ENCODE measurements at regions not wholly inside any gene's neighbourhood (a gene's known extent, or its start where the extent isn't known, plus 50 kb on each side); places are given as distances from the start of the nearest gene placed in this dataset.
"Not testable (repeated sequence)": the region's sequence is repeated elsewhere in the genome, so short reads cannot be mapped to it uniquely, and the experiment has no call there.

DNA sequence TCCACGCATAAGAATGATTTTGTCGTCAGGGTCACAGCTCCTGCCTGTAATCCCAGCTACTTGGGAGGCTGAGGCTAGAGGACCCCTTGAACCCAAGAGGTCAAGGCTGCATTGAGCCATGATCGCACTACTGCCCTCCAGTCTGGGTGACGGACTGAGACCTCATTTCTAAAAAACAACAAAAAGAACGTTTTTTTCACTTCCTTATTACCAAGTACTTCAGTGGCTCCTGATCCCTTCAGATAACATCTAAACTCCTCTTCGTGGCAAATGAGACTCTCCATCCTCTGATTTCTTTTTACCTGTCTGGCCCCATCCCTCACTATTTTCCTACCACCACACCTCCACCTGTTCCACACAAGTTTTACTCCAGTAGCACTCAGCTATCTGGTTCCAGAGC is 105.4 kb upstream of the TLK1 start:
- DNase-seq, result no peak

- not testable (repeated sequence) for DNase-seq
Measured at GRCh38 chr2:171261529-171261928, 100.8 kb upstream of the TLK1 start.

GRCh38 chr2:171260471-171261424 is 100.1 kb upstream of the TLK1 start:
- DNase-seq, result peak; percentile 15

- DNase-seq, result no peak
Measured at GRCh38 chr2:171254666-171255065, 94.0 kb upstream of the TLK1 start.

DNA sequence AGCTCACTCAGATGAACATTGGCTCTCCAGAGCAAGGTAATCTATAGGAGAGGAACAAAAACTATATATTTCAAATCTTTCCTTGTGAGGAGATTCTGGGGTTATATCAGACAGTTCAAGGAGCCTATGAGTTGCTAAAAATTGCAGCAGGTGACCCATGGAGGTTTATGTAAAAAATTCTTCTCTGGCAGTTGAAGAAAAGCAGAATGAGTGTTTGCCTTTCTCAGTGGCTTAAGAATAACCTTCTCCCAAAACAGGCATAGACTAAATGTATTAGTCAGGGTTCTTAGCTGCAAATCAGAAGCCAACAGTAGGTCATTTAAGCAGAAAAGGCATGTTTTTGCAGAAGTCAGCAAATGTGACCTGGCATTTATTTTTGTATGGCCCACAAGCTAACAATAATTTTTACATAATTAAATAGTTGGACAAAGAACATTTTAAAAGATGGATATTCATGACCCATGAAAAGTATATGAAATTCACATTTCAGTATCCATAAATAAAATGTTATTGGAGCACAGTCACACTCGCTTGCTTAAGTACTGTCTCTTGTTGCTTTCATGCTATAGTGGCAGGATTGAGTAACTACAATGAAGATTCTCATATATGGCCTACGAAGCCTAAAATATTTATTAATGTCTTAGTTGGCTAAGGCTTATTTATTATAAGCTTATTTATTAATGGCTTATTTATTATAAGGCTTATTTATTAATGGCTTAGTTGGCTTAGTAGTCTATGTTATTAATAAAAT is 93.4 kb upstream of the TLK1 start:
- no peak for DNase-seq

GRCh38 chr2:171253279-171253678 is 92.6 kb upstream of the TLK1 start:
- DNase-seq, result no peak

- no peak for DNase-seq
Measured at GRCh38 chr2:171249689-171250088, 89.0 kb upstream of the TLK1 start.

DNA sequence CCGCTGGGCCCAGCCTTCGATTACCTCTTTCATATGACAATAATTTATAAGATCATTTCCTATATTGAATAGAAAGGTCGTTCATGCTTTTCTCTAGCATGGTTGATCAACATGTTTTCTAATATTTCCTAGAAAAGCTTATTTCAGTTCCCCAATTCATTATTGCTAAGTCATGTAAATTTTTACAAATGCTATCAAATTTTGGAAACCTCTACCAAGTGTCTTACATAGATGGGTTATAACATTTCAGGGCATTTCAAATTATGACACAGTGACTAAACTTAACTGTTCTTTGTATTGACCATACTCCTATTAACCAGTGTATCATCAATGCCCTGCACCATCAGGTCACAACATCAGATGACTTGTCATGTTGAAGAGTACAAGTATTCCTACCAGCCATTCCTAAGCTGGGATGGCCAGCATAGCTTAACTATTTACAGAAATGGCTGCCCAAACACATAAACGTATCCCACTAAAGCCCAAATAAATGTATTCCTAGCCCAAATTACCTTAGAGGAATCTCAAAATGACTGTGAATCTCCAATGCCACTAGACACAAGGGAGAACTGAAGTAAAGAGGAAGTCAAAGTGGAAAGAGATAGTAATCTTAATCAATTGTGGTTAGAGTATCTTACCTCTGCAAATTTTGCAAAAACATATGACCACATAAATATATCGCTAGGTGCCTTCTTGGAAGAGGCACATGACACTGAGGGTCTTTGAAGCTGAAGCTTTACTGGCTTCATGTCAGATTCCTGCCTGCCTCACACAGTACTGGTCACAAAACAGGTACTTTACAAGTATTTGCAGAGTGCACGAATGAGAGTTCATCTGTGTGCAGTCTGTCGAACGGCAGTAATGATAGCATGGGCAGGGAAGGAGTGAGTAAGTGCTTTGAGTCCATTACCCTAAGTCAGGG is 87.3 kb upstream of the TLK1 start:
- DNase-seq, result no peak

- DNase-seq, result peak; percentile 51
Measured at GRCh38 chr2:171244970-171245782, 84.5 kb upstream of the TLK1 start.

DNA sequence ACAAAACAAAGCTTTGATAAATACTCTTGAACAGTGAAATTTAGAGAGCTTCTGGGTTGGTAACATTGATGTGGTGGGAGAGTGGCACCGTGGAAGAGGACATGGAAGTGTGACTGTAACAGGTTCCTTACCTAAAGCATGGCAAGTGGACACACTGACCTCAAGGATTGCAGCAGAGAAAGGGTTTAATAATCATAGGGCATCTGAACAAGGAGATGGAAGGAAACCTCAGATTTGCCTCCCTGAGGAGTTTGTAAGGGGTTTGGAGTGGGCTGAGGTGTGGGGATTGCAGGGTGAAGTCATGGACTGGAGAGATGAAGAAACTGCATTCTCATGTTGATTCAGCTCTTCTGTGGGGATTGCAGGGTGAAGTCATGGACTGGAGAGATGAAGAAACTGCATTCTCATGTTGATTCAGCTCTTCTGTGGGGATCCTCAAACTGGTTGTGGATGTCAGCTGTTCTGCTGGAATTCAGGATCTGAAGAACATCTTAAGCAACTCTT is 83.8 kb upstream of the TLK1 start:
- peak; percentile 78 for DNase-seq

DNA sequence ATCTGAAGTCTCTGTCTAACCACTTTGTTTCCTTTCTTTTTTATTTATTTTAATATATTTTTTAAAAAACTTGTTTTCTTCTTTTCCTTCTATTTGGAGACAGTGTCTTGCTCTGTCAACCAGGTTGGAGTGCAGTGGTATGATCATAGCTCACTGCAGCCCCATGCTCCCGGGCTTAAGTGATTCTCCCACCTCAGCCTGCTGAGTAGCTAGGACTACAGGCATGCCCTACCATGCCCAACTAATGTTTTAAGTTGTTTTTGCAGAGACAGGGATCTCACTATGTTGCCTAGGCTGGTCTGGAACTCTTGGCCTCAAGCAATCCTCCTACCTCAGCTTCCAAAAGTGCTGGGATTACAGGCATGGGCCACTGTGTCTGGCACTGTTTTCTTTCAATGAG is 81.1 kb upstream of the TLK1 start:
- no peak for DNase-seq

DNA sequence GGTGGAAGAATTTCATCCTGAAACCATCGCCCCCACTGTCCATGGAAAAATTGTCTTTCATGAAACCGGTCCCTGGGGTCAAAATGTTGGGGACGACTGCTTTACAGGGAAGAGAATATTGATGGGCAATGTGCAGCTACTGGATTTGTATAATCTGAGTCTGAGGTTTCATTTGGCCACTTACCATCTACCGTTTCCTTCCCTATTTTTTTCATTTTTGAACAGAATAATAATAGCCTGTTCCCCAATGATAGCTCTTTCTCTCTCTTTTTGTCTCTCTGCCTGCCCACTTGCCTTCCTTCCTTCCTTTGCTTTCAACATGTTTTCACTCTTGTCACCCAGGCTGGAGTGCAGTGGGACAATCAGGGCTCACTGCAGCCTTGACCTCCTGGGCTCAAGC is 78.3 kb upstream of the TLK1 start:
- no peak for DNase-seq

- DNase-seq, result peak; percentile 33
Measured at GRCh38 chr2:171237751-171238505, 77.2 kb upstream of the TLK1 start.

DNA sequence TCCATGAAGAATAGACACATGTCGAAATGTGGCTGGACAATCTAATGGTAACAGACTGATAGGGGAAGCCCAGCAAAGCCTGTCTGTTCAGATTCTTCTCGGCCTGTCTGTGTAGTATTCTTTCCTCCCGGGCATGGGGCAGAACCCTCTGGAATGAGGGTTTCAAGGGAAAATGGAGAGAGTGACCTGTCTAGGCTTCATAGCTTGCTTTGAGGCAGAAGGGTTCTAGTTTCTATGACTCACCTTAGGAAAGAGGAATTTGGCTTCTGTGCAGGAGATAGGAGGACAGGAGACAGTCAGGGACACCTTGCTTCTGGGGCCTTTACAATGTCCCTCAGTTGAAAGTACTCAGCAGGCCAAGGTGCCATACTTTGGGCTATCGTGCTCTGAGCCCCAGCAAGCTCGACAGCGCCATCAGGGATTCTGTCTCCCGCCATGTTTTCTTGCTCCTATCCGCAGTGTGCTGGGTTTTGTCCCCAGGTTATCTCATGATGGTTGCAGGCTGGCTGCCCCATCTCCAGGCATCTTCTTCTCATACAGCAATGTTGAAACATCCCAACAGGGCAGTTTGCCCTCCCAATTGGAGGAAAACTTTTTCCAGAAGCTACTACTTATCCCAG is 74.7 kb upstream of the TLK1 start:
- DNase-seq, result no peak

DNA sequence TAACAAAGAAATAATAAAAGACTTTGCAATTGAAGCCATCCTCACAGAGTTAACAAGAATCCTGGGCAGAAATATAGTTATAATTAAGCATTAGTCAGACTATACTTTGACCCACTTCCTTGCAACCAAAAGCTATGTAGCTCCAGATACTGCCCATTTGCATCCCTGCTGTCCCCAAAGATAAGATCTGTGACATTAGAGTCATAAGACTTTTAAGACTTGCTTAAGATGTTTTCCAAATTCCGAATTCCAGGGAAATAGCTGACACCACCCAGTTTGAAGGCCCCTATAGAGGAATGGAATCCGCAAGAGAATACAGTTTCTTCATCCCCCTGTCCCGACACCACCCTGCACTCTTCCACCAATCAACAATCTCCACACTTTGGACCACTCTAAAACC is 69.5 kb upstream of the TLK1 start:
- no peak for DNase-seq

- DNase-seq, result no peak
Measured at GRCh38 chr2:171228826-171229225, 68.1 kb upstream of the TLK1 start.

GRCh38 chr2:171227066-171227782 is 66.5 kb upstream of the TLK1 start:
- no peak for DNase-seq

- no peak for DNase-seq
Measured at GRCh38 chr2:171226461-171226860, 65.8 kb upstream of the TLK1 start.

- no peak for DNase-seq
Measured at GRCh38 chr2:171225989-171226388, 65.3 kb upstream of the TLK1 start.
